Right renal cortex interstitium (tissue), 3 donors: ENCODE measurements at regions not wholly inside any gene's neighbourhood (a gene's known extent, or its start where the extent isn't known, plus 50 kb on each side); places are given as distances from the start of the nearest gene placed in this dataset.
"Not testable (repeated sequence)": the region's sequence is repeated elsewhere in the genome, so short reads cannot be mapped to it uniquely, and the experiment has no call there.

Source experiments
- DNase-seq, 3 donors: peaks; one replicate each; pipeline ENCODE4 v3.0.0-alpha.2; 2013; ENCODE audit warnings: low read depth in 3 of 3, low spot score in 2 of 3

- no peak for DNase-seq
Measured at GRCh38 chr3:88000853-88001252, 58.0 kb downstream of the CGGBP1 start.

GRCh38 chr3:87997966-87998365 is 60.8 kb downstream of the CGGBP1 start:
- DNase-seq, result no peak

- DNase-seq, result no peak
Measured at GRCh38 chr3:87997298-87997697, 61.5 kb downstream of the CGGBP1 start.

- DNase-seq, result no peak
Measured at GRCh38 chr3:87996882-87997281, 61.9 kb downstream of the CGGBP1 start.

GRCh38 chr3:87993566-87993965 is 65.2 kb downstream of the CGGBP1 start:
- DNase-seq, result no peak

- no peak for DNase-seq
Measured at GRCh38 chr3:87987952-87988351, 70.9 kb downstream of the CGGBP1 start.

- no peak for DNase-seq
Measured at GRCh38 chr3:87982421-87982820, 76.4 kb downstream of the CGGBP1 start.

- DNase-seq, result no peak
Measured at GRCh38 chr3:87979527-87979926, 79.3 kb downstream of the CGGBP1 start.

GRCh38 chr3:87977765-87978164 is 81.0 kb downstream of the CGGBP1 start:
- DNase-seq, result no peak

GRCh38 chr3:87975716-87976115 is 83.1 kb downstream of the CGGBP1 start:
- no peak for DNase-seq

- DNase-seq, result no peak
Measured at GRCh38 chr3:87973906-87974305, 84.9 kb downstream of the CGGBP1 start.

- no peak for DNase-seq
Measured at GRCh38 chr3:87969620-87970019, 89.2 kb downstream of the CGGBP1 start.

- no peak for DNase-seq
Measured at GRCh38 chr3:87968668-87969067, 90.1 kb downstream of the CGGBP1 start.

GRCh38 chr3:87958289-87958688 is 100.5 kb downstream of the CGGBP1 start:
- DNase-seq, result no peak

- DNase-seq, result no peak
Measured at GRCh38 chr3:87957575-87957974, 101.2 kb downstream of the CGGBP1 start.

GRCh38 chr3:87949879-87950208 is 109.0 kb downstream of the CGGBP1 start:
- no peak for DNase-seq

GRCh38 chr3:87949189-87949878 is 109.5 kb downstream of the CGGBP1 start:
- DNase-seq, result no peak

GRCh38 chr3:87946007-87946406 is 112.8 kb downstream of the CGGBP1 start:
- DNase-seq, result not testable (repeated sequence)

- not testable (repeated sequence) for DNase-seq
Measured at GRCh38 chr3:87942256-87942655, 116.5 kb downstream of the CGGBP1 start.

- DNase-seq, result no peak
Measured at GRCh38 chr3:87924485-87924884, 134.3 kb downstream of the CGGBP1 start.

GRCh38 chr3:87920549-87920948 is 138.3 kb downstream of the CGGBP1 start:
- DNase-seq, result no peak

GRCh38 chr3:87901141-87901540 is 157.7 kb downstream of the CGGBP1 start:
- DNase-seq, result no peak

GRCh38 chr3:87900061-87900460 is 158.7 kb downstream of the CGGBP1 start:
- no peak for DNase-seq
